ENCODE measurements at regions not wholly inside any gene's neighbourhood (a gene's known extent, or its start where the extent isn't known, plus 50 kb on each side); places are given as distances from the start of the nearest gene placed in this dataset.
"Not testable (repeated sequence)": the region's sequence is repeated elsewhere in the genome, so short reads cannot be mapped to it uniquely, and the experiment has no call there.

GRCh38 chr6:141764388-141764787 lies 368.3 kb upstream of the GJE1 start:
- DNase-seq = no peak

DNA sequence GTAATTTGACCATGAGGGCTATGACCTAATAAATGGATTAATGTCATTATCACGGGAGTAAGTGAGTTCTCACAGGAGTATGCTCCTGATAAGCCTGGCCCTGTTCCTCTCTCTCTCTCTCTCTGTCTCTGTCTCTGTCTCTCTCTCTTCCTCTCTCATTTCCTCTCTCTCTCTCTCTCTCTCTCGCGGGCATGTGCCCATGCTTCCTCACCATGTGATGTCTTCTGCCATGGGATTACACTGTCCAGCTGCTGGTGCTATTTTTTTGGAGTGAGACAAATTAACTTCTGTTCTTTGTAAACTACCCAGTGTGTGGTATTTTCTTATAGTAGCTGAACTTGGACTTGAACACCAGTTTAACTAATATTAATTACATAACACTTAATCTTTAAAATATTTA lies 374.3 kb upstream of the GJE1 start:
- no peak for DNase-seq

DNA sequence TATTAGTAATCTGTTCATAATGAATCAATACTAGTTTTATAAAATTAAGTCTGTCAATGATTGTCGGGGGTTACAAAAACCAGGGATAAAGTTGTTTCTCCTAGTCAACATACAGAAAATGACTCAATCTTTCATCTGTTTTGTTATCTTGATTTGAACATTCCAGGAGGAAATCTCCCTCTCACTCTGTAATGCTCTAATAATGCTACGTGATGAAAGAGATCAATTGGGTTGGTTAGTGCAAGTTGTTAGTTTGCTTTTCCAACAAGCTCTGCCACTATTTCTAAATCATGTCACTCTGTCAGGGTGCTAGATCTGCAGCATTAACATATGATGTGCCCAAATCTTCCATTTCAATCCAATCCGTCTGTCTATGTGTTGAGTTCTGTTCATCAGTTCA lies 379.5 kb upstream of the GJE1 start:
- no peak for DNase-seq

GRCh38 chr6:141752677-141753076 lies 380.0 kb upstream of the GJE1 start:
- DNase-seq = no peak

DNA sequence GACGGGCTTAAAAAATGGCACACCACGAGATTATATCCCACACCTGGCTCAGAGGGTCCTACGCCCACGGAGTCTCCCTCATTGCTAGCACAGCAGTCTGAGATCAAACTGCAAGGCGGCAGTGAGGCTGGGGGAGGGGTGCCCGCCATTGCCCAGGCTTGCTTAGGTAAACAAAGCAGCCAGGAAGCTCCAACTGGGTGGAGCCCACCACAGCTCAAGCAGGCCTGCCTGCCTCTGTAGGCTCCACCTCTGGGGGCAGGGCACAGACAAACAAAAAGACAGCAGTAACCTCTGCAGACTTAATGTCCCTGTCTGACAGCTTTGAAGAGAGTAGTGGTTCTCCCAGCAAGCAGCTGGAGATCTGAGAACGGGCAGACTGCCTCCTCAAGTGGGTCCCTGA lies 386.4 kb upstream of the GJE1 start:
- not testable (repeated sequence) for DNase-seq

GRCh38 chr6:141744971-141745370 lies 387.8 kb upstream of the GJE1 start:
- peak; percentile 70 for DNase-seq

GRCh38 chr6:141744194-141744925 lies 388.4 kb upstream of the GJE1 start:
- DNase-seq = no peak

DNA sequence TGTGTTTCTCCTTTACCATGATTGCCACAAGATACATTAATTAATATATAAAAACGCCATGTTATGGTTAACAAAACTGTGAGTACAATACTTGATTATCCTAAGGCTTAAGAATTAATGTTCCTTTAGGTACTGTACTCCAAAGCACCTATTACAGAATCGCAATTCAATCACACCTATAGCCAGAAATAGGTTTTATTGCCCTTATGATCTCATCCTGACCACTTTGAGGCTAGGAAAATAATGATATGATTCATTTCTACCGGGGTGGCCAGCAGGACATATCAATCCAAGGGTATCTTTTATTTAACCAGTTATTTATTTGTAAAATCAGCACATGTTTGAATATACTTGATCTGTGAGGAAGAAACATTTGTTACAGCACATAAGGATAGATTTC lies 396.6 kb upstream of the GJE1 start:
- no peak for DNase-seq

- no peak for DNase-seq
Measured at GRCh38 chr6:141735126-141735525, 397.6 kb upstream of the GJE1 start.

DNA sequence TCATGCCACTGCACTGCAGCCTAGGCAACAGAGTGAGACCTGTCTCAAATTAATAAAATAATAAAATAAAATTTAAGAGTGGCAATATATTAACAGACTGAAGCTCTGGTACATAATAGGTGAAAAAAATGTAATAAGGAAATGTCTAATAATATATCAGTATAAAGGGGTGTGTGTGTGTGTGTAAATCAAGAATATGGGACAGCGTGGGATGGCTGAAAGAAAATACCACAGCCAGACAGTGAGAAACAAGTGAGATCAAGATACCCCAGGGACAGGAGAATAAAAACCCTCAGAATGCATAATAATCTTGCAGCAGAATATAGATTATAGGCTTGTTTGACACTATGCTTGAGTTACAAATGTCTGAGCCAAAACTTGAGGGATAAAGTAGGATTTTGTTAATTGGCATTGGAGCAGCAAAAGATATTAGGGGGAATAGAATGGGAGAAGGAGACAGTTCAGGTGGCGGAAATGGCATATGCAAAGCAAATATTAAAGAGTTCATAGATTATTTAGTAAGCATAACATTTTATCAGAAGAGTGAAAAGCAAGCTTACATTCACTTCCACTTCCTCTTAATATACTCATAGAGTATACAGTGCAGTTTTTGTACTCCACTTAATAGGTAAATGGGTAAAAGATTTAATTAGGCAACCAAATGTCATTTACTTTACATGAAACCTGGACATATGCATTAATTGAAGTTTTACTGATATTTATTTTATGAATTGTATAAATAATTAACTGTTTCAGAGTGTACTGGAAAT lies 398.5 kb upstream of the GJE1 start:
- DNase-seq = no peak

GRCh38 chr6:141729146-141729545 lies 403.6 kb upstream of the GJE1 start:
- DNase-seq = no peak

DNA sequence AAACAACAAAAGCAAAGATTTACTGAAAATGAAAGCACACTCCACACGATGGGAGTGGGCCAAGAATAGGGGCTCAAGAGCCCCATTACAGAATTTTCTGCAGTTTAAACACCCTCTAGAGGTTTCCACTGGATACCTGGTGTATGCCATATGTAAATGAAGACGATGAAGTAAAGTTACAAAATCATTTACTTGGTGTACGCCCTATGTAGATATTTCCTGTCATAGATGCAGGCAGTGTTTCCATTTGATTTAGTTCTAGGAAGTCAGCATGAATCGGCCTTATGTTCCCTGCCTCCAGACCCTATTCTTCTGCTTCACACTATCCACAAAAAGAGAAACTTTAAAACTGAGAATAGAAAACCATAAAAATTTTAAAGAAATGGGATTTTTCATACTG lies 404.4 kb upstream of the GJE1 start:
- DNase-seq = no peak

DNA sequence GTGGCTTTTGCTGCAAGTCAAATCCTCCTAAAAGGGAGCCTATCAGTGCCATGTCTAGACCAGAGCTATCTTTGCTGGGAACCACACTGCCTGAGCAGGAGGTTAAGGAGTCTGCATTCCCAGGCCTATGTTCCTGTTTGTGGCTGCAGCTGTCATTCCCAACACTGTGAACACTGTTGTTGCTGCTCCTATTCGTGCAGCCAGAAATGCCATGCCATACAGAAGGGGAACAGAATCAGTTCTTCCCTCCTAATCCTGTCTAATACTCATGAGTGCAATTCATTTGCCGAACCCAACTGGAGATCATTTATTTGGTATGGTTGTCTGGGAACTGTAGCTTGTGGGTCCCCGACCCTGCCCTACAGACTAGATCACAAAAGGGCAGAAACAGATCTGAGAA lies 406.5 kb upstream of the GJE1 start:
- peak; percentile 44 for DNase-seq

- no peak for DNase-seq
Measured at GRCh38 chr6:141724731-141725130, 408.0 kb upstream of the GJE1 start.

GRCh38 chr6:141719476-141719875 lies 413.2 kb upstream of the GJE1 start:
- DNase-seq = no peak

DNA sequence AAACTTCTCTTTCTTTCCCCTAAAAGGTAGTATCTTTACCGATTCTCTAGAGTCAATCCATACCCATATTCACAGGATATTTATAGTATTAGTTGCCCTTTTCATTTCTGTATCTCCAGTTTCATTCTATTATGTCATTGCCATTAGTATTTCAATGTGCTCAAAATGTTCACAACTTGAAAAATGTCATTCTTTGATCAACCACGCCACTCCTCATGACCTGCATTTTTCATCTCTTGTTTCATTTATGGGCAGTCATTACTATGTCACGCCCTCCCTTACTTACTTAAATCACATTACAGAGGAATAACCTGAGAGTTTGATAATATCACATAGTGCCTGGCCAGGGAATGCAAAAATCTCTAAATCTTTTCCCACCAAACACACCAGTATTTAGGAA lies 427.3 kb upstream of the GJE1 start:
- DNase-seq = no peak

GRCh38 chr6:141704151-141704550 lies 428.6 kb upstream of the GJE1 start:
- DNase-seq = no peak

GRCh38 chr6:141701732-141702131 lies 431.0 kb upstream of the GJE1 start:
- DNase-seq = no peak

- DNase-seq = no peak
Measured at GRCh38 chr6:141700819-141701218, 431.9 kb upstream of the GJE1 start.

DNA sequence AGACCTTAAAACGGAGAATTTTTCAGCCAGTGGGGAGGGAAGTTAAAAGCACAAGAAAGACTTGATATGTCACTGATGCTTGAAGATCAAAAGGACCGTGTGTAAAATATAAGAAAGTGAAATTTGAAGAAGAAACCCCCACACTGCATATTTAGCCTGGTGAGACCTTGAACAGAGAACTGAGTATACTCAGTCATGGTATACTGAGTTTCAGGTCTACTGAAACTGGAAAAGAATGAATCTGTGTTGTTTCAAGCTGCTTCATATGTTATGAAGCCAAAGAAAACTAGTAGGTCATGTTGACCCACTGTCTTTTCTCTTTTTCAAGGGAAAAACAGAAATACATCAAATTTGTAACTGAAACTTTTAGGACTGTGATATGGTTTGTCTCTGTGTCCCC lies 443.8 kb upstream of the GJE1 start:
- DNase-seq = no peak

- DNase-seq = no peak
Measured at GRCh38 chr6:141685416-141685815, 447.3 kb upstream of the GJE1 start.

DNA sequence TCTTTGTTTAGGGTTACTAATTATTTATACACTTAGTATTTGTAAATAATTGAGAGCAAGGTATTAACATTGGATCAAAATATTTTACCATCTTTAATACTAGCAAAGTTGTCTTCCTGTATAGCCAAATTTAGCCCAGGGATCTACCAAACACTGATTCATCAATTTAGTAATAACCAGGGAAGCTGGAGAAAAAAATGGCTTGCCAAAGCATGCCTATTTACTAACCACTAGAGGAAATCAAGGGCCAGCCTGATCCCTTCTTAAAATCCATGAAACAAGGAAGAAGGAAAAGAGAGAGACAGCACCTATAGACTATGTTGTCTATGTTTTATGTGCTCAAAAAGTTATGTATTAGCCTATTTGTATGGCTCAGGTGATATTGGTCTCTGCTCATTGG lies 450.3 kb upstream of the GJE1 start:
- DNase-seq = no peak

DNA sequence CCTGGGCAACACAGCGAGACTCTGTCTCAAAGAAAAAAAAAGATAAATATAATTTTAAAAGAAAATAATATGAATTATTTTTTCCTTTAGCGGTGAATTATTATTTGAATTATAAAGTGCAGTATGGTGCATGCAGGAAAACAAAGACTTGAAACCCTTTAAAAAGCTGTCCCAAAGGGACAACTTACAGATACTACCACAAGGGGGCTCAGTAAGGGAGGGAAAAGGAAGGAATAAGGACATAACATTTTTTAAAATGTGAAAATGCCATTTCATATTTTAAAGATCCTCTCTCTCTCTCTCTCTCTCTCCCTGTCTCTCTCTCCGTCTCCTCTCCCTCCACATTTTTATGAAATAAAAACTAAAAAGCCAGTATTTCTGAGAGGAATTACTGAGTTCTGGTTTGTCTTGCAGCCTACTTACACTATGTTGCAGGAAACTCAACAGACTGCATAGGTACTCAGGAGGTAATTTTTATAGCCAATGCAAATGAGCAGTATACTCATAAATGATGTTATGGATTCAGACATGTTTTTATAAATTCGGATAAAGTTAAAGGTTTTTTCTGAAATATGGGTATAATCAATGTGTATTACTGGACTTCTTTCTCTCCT lies 455.0 kb upstream of the GJE1 start:
- DNase-seq = no peak

DNA sequence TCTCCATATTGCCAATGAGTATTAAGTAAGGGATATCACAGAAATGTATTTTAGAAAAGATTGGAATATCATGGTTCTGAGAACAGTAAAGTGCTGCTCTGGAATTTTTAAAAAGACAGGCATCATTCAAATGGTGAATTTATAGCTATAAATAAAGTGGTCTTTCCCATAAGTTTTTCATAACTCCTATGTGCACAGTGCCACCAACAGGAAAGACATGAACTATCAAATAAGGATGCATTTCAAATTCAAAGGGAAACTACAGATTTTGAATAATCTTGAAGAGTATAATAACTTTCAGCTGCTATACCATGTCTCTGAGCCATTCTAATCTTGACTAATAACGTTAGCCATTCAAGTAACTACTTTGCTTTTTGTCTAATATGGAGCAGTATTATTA lies 456.8 kb upstream of the GJE1 start:
- DNase-seq = no peak

Measured in femur (tissue), 1 donor.